ENCODE measurements at regions not wholly inside any gene's neighbourhood (a gene's known extent, or its start where the extent isn't known, plus 50 kb on each side); places are given as distances from the start of the nearest gene placed in this dataset.

- TF ChIP-seq CTCF (conservative IDR thresholded peaks at IDR 0.05; ENCODE audit: low read depth, low read length) (no peak), EZH2phosphoT487 (IDR thresholded peaks at IDR 0.05; ENCODE audit: borderline replicate concordance, low read length) (no peak), EZH2 (IDR thresholded peaks at IDR 0.05; ENCODE audit: low read length, unreplicated experiment) (no peak)
Observed at GRCh38 chr10:78335691-78336401, 302.2 kb downstream of the RPS24 start.

All from PC-3 (cell line).